Hematopoietic multipotent progenitor cell treated with erythropoietin and hydrocortisone succinate and interleukin-3 and kit ligand, for 15 days (in vitro differentiated cells): ENCODE measurements at regions not wholly inside any gene's neighbourhood (a gene's known extent, or its start where the extent isn't known, plus 50 kb on each side); places are given as distances from the start of the nearest gene placed in this dataset.
"Not testable (repeated sequence)": the region's sequence is repeated elsewhere in the genome, so short reads cannot be mapped to it uniquely, and the experiment has no call there.

ENCODE experiments used
- DNase-seq: peaks from one replicate; pipeline ENCODE4 v3.0.0-alpha.2; 2015; ENCODE audit warnings: low spot score

DNA sequence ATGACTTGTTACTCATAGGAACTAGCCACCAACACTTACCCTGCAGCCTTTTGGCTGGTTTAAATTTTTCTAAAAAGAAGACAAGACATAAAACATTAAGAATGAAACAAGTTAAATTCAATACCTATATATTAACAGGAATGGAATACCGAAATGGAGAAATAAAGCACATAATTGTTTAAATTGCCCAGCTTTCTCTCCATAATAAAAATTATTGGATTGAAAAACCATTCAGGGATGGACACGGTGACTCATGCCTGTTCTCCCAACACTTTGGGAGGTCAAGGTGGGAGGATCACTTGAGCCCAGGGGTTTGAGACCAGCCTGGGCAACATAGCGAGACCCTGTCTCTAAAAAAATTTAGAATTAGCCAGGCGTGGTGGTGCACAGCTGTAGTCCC, 179.4 kb upstream of the MKLN1 start:
- no peak for DNase-seq

DNA sequence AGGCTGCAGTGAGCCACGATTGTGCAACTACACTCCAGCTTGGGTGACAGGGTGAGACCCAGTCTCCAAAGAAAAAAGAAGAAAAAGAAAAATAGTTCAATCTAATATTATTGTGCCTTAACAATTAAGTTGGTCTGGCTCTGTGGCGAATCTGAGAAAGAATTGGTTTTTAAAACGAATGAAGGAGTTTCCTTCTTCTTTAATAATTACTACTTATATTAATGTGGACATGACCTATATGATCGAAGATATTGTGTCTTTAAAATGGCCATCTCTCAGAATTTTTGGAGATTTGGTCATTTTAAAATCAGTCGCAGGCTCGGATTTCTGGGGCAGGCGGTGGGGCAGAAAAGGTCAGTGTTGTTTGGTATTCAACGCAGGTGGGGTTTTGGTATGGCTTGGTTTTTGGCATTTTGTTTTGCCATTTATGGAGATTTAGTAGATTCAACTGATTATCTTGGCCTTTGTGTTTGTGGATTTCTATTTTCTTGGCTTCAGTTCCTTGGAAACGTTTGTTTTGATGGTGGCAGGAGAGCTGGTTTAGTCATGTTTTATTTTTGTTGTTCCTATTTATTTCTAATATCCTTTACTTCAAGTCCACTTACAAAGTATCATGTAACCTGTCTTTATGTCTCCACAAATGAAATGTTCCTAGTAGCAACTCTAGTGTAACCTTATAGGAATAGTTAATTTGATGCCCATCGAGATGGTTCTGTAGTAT, 178.8 kb upstream of the MKLN1 start:
- no peak for DNase-seq

- no peak for DNase-seq
These were observed 178.3 kb upstream of the MKLN1 start for GRCh38 chr7:131149429-131149773.

GRCh38 chr7:131149840-131150239, 177.8 kb upstream of the MKLN1 start:
- DNase-seq = no peak

DNA sequence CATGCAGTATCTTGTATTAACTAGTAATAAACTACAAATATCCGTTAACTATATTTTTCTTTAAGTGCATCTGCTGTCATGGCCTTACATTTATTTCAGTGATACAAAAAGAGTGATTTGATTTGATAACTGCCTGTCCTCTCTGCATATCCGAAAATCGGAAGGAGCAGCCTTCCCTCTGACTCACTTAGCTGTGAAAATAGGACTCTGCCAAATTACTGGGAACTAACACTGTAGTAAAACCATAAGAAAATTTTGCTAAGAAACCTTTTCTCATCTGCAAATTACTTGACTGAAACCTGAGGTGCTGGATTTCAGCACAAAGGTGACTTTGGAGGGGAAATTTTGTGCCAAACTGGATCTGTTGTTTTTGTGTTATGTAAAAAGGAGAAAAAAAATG, 176.6 kb upstream of the MKLN1 start:
- no peak for DNase-seq

DNA sequence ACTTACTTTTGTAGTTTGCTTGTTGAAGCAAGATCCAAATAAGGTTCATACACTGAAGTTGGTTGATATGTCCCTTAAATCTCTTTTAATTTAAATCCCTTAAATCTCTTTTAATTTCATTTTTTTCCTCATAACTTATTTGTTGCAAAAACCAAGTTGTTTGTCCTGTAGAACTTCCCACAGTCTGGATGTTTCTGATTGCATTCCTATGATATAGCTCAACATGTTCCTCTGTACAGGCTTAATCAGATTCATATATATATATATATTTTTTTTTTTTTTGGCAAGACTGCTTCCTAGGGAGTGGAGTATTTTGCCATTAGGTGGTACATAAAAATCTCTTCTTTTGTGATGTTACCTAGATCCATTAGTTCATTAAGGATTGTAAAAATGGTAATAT, 174.9 kb upstream of the MKLN1 start:
- DNase-seq = no peak

DNA sequence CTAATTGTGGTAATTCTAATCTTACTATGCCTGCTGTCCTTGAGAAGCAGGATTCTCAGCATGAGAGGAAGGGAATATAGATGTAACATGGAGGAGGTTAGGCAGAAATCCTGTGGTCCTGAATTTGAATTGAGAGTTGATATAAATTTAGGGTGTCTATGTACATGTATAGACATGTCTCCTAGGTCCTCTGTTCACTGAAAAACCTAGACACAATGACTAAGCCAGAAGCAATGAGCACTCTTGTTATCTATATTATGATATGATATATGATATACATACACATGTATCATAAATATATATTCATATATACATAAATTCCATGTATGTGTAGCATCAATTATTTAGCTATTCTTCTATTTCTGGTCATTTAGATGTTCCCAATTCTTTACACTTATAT, 173.3 kb upstream of the MKLN1 start:
- no peak for DNase-seq

DNA sequence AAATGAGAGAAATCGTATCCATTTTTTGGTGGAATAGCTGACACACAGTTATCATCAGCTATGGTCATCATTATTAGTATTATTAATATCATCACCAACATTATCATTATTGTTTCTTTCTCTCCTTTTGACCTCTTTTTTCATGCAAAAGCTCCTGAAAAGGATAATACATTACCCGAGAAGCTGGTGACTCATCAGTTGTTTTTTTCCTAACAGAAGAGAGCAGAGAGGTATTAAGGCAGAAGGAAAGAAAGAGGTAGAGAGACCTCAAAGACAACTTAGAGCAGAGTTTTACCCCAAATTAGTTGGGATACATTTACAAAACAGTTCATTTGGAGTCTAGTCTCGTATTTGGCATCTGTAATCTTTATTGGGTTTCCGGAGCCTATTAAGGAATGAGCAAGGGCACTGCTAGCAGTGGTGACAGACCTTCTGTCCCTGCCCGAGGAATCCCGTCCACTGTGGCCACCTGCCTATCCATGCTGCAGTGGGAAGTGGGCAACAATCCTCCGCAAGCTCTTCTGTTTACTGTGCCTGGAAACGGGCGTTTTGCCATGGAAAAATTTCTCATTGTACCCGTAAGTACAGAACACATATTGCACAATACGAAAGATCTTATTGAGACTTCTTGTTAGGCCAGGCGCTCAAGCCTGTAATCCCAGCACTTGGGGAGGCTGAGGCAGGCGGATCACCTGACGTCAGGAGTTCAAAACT, 170.0 kb upstream of the MKLN1 start:
- DNase-seq = no peak

GRCh38 chr7:131158244-131158636, 169.4 kb upstream of the MKLN1 start:
- DNase-seq = not testable (repeated sequence)

DNA sequence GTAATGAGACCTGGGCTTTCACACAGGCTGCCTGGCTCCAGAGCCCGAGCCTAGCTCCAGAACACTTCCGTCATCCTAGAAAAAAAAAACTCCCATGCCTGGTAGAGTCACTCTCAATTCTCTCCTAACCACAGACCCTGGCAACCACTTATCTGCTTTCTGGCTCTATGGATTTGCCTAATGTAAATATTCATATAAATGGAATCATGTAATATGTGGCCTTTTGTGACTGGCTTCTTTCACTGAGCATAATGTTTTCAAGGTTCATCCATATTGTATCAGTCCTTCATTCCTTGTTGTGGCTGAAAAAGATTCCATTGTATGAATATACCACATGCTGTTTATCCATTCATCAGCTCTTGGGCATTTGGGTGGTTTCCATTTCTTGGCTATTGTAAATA, 167.7 kb upstream of the MKLN1 start:
- no peak for DNase-seq

- no peak for DNase-seq
These were observed 166.6 kb upstream of the MKLN1 start for GRCh38 chr7:131161103-131161502.

DNA sequence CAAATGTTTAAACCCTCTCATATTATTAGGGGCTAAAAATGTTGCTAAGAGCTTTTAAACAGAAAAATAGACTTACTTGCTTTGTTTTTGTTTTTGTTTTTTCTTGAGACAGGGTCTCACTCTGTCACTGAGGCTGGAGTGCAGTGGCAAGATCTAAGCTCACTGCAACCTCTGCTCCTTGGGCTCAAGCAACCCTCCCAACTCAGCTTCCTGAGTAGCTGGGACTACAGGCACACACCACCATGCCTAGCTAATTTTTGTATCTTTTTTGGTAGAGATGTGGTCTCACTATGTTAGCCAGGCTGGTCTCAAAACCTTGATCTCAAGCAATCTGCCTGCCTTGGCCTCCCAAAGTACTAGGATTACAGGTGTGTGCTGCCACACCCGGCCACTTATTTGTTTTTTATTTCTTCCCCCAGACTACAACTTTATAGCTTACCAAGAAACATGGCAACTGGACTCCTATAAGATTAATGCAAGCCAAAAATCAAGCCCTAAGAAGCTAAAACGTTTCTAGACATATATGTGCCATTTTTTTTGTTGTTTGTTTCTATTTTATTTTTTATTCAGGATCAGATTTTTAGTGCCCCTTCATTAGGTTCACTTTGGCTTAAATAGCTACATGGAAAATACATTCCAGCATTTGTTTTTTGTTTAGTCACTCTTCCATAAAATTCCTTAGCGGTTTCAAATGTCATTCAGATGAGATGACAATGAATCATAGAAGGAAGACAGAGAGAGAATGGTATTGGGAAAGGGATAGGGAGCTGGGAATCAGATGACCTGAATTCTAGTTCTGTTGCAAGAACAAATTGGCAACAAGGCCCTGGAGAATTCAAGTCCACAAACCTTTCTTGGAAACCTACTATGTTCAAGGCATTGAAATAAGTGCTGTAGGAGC, 163.4 kb upstream of the MKLN1 start:
- no peak for DNase-seq

- DNase-seq = no peak
These were observed 161.6 kb upstream of the MKLN1 start for GRCh38 chr7:131166066-131166465.

GRCh38 chr7:131170440-131171271, 157.0 kb upstream of the MKLN1 start:
- DNase-seq = no peak

DNA sequence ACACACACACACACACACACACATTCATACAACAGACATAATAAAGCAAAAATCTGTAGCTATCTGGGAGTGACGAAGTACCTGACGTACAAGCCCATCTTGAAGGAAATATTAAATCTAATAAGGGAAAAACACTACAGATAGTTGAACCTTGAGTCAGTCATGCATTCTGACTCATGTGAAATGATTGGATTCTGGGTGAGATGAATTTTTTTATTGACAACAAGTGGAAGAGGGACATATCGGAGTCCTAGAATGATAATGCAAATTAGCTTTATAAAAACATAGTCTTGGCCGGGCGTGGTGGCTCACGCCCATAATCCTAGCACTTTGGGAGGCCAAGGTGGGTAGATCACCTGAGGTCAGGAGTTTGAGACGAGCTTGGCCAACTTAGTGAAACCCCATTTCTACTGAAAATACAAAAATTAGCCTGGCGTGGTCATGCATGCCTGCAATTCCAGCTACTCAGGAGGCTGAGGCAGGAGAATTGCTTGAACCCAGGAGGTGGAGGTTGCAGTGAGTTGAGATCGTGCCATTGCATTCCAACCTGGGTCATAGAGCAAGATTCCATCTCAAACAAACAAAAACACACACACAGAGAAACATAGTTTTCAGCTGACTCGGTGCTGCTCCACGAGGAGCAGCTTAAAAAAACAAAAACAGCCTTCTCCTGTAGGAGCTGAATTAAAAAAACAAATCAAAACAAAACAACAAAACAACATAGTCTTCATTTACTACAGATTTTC, 154.4 kb upstream of the MKLN1 start:
- DNase-seq = no peak

- no peak for DNase-seq
These were observed 153.3 kb upstream of the MKLN1 start for GRCh38 chr7:131174391-131174790.

DNA sequence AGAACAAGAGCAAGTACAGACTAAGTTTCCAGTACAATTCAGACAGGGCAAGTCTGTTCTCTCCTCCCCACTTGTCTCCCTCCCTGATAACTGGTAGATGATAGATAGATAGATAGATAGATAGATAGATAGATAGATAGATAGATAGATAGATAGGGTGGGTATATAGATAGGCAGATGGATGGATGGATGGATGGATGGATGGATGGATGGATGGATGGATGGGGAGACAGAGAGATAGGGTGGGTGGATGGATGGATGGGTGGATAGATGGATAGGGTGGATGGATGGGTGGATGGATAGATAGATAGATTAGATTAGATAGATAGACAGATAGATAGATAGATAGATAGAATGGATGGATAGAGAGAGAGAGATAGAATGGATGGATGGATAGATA, 152.8 kb upstream of the MKLN1 start:
- no peak for DNase-seq

- no peak for DNase-seq
These were observed 145.1 kb upstream of the MKLN1 start for GRCh38 chr7:131182446-131183058.

DNA sequence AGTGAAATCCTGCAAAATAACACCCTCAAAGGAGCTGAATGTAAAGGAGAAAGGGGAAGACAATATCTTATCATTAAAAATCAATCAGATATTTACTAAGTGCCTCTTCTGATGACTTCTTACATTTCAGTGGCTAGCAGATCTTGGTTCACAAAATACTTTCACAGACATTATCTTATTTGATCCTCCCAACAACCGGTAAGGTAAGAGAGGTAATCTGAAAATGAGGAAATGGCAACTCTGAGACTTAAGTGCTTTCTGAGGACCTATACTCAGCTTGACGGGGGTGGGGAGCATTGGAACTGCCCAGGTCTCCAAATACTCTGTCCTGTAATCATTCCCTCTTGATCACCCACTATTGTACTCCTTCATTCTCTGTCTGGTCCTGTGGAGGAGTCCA, 144.6 kb upstream of the MKLN1 start:
- no peak for DNase-seq

DNA sequence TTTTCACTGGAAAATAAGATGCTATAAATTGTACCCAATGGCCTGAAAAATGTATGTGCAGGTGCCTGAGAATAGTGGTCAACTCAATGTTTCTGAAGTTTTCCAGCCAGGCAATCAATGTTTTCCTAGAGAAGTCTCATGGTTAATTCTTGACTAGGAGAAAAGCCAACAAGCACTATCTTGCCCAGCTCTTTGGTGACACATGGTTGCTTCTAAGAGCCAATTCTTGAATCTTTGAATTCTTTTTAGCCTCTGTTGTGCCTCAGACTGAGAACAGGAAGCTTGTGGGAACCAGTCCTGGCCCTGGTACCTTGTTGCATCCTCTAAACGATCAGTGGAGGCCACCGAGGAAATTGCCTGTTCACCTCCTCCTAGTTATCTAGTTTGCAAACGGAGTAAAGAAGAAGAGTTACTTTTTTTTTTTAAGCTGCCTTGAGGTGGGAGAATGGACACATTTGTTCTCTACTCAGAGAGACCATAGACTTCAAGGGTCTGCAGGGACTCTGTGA, 144.0 kb upstream of the MKLN1 start:
- DNase-seq = no peak

GRCh38 chr7:131186816-131187215, 140.9 kb upstream of the MKLN1 start:
- DNase-seq = no peak
